Gastroesophageal sphincter (tissue), 3 donors: ENCODE measurements at regions not wholly inside any gene's neighbourhood (a gene's known extent, or its start where the extent isn't known, plus 50 kb on each side); places are given as distances from the start of the nearest gene placed in this dataset.

Experiments
- CTCF ChIP-seq, 4 experiments: fragments of 200-600 bp in 2 of 4; fragments of 450-650 bp in 2 of 4; sonication (generic) in 1 of 4; IDR thresholded peaks; one replicate each; pipeline ENCODE4 v1.5.1; 2017 to 2019; ENCODE audit warnings: antibody characterized with exemption in 4 of 4, mild to moderate bottlenecking in 2 of 4, moderate library complexity in 2 of 4
- POLR2A ChIP-seq, 2 donors: fragments of 450-650 bp; IDR thresholded peaks; one replicate each; pipeline ENCODE4 v1.6.1; 2017; ENCODE audit warnings: antibody characterized with exemption in 2 of 2, mild to moderate bottlenecking in 2 of 2, moderate library complexity in 1 of 2

- TF ChIP-seq CTCF (IDR thresholded peaks at IDR 0.05) (no peak), POLR2A (IDR thresholded peaks at IDR 0.05) (no peak)
Observed at GRCh38 chr2:192591617-192592016, 396.9 kb upstream of the TMEFF2 start.
